ENCODE measurements at regions not wholly inside any gene's neighbourhood (a gene's known extent, or its start where the extent isn't known, plus 50 kb on each side); places are given as distances from the start of the nearest gene placed in this dataset.

DNA sequence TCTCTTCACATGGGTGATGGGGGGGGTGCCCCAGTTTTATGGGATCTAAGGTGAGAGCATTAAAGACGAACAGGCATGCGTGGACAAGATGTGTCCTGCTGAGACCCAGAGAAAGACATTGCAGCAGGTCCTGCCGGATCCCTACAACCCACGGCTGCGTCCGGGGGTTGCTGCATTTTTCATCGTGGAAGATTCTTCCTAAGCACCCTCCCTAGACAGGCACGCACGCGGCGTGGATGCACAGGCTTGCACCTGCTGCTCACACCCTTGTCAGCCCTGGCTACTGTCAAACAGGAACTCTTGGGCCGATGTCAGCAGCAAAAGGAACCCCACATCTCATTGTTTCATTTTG, 280.6 kb upstream of the RTL1 start:
- Histone ChIP-seq H3K9me3 (ENCODE audit: control insufficient read depth in 4 of 4, insufficient read depth in 3 of 4, low read length in 3 of 4) (peaks cover 0 to 21% (median 2%) of the 10 kb centered on the region in 4 donors), H3K27ac (ENCODE audit: low read depth in 1 of 2, low read length in 1 of 2) (no peak overlapping the region), H3K4me3 (no peak overlapping the region), H3K36me3 (ENCODE audit: control insufficient read depth in 4 of 4, insufficient read depth in 4 of 4, low read length in 4 of 4) (no peaks in the 10 kb centered on the region), H3K9ac (ENCODE audit: insufficient read depth in 1 of 2, low read length in 2 of 2) (no peak overlapping the region), H3K4me1 (ENCODE audit: control insufficient read depth in 5 of 5, insufficient read depth in 5 of 5, low read length in 5 of 5) (peaks cover 0 to 8% (median 0%) of the 10 kb centered on the region in 5 donors), H3K27me3 (ENCODE audit: control insufficient read depth in 3 of 3, insufficient read depth in 3 of 3, low read length in 2 of 3) (peaks cover 0 to 2% (median 0%) of the 10 kb centered on the region in 3 donors)
- no peak for ATAC-seq (ENCODE audit: insufficient read depth, low FRiP score)
- TF ChIP-seq, protein P1, sequence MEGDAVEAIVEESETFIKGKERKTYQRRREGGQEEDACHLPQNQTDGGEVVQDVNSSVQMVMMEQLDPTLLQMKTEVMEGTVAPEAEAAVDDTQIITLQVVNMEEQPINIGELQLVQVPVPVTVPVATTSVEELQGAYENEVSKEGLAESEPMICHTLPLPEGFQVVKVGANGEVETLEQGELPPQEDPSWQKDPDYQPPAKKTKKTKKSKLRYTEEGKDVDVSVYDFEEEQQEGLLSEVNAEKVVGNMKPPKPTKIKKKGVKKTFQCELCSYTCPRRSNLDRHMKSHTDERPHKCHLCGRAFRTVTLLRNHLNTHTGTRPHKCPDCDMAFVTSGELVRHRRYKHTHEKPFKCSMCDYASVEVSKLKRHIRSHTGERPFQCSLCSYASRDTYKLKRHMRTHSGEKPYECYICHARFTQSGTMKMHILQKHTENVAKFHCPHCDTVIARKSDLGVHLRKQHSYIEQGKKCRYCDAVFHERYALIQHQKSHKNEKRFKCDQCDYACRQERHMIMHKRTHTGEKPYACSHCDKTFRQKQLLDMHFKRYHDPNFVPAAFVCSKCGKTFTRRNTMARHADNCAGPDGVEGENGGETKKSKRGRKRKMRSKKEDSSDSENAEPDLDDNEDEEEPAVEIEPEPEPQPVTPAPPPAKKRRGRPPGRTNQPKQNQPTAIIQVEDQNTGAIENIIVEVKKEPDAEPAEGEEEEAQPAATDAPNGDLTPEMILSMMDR (IDR thresholded peaks at IDR 0.05; ENCODE audit: control extremely low read depth, extremely low read depth) = no peak
- no peak for DNase-seq
- WGBS, 2 donors = 80 to 86% methylated on average over 12 of the region's 12 CpGs

DNA sequence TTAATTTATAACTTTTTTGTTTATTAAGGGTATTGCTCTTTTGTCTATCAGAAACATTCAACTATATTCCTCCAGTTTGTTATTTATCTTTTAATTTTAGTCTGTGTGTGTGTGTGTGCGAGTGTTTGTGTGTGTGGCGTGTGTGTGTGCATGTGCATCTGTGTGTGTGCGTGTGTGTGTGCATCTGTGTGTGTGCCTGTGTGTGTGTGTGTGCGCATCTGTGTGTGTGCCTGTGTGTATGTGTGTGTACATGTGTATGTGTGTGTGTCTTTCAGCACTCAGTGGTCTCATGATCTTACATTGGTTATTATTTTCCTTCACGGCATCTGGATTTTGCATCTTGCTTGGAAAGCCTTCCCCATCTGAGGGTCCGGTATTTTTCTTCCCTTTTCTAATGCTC, 281.1 kb upstream of the RTL1 start:
- no peak for DNase-seq
- Histone ChIP-seq H3K4me1 (ENCODE audit: control insufficient read depth in 5 of 5, insufficient read depth in 5 of 5, low read length in 5 of 5) (peaks cover 0 to 8% (median 0%) of the 10 kb centered on the region in 5 donors), H3K4me3 (no peak overlapping the region), H3K27me3 (ENCODE audit: control insufficient read depth in 3 of 3, insufficient read depth in 3 of 3, low read length in 2 of 3) (peaks cover 0 to 2% (median 0%) of the 10 kb centered on the region in 3 donors), H3K9me3 (ENCODE audit: control insufficient read depth in 4 of 4, insufficient read depth in 3 of 4, low read length in 3 of 4) (peaks cover 0 to 19% (median 2%) of the 10 kb centered on the region in 4 donors), H3K36me3 (ENCODE audit: control insufficient read depth in 4 of 4, insufficient read depth in 4 of 4, low read length in 4 of 4) (no peaks in the 10 kb centered on the region), H3K27ac (ENCODE audit: low read depth in 1 of 2, low read length in 1 of 2) (no peak overlapping the region), H3K9ac (ENCODE audit: insufficient read depth in 1 of 2, low read length in 2 of 2) (no peak overlapping the region)
- TF ChIP-seq, protein P1 (IDR thresholded peaks at IDR 0.05; ENCODE audit: control extremely low read depth, extremely low read depth) = no peak
- ATAC-seq (ENCODE audit: insufficient read depth, low FRiP score) = no peak
- WGBS, 2 donors = 87 to 97% methylated on average over 6 of the region's 6 CpGs

DNA sequence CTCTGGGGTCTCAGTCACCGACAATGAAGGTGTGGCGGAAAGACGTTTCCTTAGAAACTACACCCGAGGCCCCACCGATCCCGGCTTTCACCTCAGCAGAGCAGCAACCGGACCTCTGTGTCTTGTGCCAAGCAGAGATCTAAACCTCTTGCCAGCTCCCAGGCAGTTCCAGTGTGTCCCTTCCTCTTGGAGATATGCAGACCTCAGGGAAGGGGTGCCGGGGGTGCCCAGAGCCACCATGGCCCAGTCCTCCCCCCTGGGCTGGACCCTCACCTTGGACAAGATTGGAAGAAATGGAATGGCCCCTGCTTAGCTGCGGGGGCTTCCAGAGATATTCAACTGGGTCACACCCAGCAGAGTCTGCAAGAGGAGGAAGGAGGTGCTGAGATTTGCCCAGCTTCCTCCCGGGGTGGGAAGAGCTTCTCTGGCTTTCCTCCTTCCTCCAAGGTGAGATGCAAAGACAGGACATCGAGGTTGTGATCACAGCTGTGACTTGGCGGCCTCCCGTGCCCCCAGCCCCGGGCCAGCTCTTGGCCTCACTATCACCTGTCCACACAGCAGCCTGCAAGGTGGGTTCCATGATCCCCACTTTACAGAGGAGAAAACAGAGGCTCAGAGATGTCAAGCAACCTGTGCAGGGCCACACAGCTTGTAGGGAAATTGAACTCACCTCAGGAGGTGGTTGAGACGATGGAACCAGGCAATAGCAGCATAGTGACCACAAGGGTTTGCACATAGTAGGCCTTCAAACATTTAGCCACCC, 281.7 kb upstream of the RTL1 start:
- TF ChIP-seq, protein P1 (IDR thresholded peaks at IDR 0.05; ENCODE audit: control extremely low read depth, extremely low read depth) = no peak
- Histone ChIP-seq H3K4me1 (ENCODE audit: control insufficient read depth in 5 of 5, insufficient read depth in 5 of 5, low read length in 5 of 5) (peaks cover 0 to 8% (median 0%) of the 10 kb centered on the region in 5 donors), H3K9me3 (ENCODE audit: control insufficient read depth in 4 of 4, insufficient read depth in 3 of 4, low read length in 3 of 4) (peaks cover 0 to 13% (median under 1%) of the 10 kb centered on the region in 4 donors), H3K27ac (ENCODE audit: low read depth in 1 of 2, low read length in 1 of 2) (no peak overlapping the region), H3K9ac (ENCODE audit: insufficient read depth in 1 of 2, low read length in 2 of 2) (no peak overlapping the region), H3K27me3 (ENCODE audit: control insufficient read depth in 3 of 3, insufficient read depth in 3 of 3, low read length in 2 of 3) (peaks cover 0 to 2% (median 0%) of the 10 kb centered on the region in 3 donors), H3K36me3 (ENCODE audit: control insufficient read depth in 4 of 4, insufficient read depth in 4 of 4, low read length in 4 of 4) (no peaks in the 10 kb centered on the region), H3K4me3 (no peak overlapping the region)
- ATAC-seq (ENCODE audit: insufficient read depth, low FRiP score) (no peak), DNase-seq (no peak)
- 76 to 87% methylated on average over 15 of the region's 15 CpGs for WGBS, 2 donors
